ENCODE measurements at regions not wholly inside any gene's neighbourhood (a gene's known extent, or its start where the extent isn't known, plus 50 kb on each side); places are given as distances from the start of the nearest gene placed in this dataset.
"Not testable (repeated sequence)": the region's sequence is repeated elsewhere in the genome, so short reads cannot be mapped to it uniquely, and the experiment has no call there.

DNA sequence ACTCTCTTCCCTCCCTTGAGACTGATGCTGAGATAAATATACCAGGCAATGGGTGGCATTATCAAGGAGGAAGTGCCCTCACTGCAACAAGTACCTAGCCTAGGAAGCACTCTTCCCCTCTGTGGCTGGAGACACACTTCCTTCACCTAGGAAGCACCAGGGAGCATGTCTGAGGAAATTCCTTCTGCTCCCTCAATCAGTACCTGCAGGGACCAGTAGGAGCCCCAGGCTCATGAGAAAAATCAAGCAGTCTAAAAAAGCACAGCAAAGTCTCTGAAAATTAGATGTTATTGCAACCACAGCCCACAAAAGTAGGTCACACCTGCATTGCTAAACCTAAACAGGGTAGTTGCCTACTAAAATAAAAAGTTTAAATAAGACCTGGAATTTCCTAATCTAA is 78.2 kb upstream of the TRPM1 start:
- no peak for DNase-seq

DNA sequence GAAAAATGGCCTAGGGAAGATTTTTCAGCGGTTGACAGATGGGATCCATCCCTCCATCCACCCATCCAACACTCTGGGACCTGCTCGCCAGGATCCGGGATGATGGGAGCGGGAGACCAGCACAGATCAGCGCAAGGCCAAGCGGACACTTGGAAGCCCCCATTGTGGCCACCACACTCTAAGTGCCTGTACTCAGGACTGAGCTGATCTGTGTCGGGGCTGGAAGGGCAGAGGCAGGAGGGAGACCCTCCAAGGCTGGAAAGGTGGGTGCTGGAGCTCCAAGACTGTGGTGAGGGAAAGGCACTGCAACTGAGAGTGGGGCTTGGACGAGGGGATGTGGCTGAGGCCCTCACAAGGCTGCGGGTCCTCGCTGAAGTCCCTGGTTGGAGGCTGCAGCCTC is 91.8 kb upstream of the TRPM1 start:
- DNase-seq: no peak

DNA sequence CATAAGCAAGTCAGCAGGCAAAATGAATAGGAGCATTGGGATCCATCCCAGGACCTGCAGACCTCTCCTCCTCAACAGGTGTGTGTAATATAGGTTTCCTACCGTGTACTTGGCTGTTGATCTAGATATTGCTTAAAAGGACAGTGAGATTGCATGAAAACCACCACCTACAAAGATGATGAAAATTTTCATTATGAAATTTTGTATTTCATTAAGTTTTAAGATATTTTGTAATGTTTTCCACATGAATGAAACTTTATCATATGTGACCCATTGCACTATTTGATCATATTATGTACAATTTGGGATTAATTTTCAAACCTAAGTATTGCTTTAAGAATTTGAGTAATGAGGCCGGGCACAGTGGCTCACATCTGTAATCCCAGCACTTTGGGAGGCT is 94.3 kb upstream of the TRPM1 start:
- DNase-seq: no peak

DNA sequence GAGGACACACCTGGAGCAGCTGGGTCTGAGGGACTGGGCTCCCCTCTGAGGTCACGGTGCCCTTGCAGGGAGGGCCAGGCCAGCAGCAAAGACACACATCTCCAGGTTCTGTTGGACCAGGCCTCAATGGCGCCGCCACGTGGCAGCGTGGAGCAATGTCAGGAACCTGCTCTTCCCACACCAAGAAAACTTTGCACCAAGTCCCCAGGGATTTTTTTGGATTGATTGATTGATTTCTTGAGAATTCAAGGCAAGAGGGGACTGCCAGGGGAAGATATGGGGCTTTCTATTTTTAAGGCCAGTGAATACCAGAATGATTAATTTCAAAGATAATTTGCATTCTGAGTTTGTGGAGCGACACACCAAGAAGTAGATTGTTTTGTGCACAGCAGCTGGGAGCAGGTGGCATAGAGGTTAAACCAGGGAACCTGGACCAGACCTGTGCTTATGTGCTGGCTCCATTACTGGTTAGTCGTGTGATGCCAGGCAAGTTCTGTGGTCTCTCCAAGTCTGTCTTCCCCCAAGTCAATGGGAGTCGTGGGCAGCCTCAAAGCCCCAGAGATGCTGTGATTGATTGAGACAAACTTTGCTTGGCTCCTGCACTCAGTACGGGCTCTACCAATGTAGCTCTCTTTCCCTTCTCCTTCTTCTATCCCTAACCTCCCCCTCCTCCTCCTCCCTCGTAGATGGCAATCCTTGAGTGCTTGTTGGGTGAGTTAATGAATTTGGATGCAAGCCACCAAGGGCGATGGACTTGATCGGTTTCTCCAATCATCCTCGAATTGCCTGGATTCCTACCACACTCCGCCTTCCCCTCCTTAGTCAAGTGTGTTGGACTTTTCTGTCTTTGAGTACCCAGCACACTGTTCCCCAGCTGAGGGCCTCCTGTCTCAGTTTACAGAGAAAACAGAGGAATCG is 96.2 kb upstream of the TRPM1 start:
- DNase-seq: no peak

DNA sequence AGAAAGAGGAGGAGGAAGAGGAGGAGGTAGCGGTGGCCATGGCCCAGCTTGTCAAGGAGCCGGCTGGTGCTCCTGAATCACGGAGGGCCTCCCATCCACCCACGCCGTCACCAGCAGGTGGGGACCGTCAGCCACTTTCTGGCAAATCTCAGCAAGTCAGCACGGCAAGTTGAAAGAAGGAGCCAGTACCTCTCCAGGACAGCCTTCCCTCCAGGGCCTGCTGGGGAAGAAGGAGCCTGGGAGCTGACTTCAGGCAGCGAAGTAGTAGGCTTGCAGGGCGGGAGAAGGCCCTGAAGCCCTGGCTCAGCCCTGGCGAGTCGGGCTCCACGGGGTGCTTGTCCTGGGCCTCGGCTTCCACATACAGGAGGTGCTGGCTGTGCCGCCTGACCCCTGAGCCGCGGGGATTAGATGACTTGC is 99.2 kb upstream of the TRPM1 start:
- DNase-seq: no peak

DNA sequence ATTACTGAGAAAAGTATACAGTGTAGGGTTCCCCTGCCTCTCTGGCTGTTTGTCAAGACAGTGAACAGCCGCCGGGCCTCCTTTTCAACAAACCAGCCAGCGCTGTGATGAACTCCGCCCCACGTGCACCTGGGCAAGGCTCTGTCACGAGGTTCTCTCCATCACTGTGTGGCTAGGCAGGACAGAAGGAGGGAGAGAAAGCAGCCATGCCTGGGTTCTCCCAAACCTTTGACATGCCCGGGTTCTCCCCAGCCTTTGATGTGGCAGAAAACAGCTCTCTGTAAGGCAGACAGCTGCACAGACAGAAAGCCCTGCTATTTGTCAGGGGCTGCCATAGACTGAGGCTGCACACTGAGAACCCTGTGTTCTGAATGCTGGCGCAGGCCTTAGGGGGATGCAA is 101.4 kb upstream of the TRPM1 start:
- no peak for DNase-seq

DNA sequence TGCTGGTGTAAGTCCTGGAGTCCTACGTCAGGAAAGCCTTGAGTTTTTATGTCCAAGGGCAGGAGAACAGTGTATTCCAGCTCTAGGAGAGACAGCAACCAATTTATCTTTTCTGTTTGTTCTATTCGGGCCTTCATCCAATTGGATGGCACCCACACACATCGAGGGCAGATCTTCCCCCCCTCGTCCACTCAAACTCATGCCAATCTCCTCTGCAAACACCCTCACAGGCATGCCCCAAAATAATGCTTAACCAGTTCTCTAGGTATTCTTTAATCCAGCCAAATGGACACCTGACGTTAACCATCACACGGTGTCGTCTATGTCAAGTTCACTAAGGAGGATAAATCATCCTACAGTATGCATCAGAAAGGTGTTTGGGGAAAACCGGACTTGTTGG is 102.5 kb upstream of the TRPM1 start:
- no peak for DNase-seq

DNA sequence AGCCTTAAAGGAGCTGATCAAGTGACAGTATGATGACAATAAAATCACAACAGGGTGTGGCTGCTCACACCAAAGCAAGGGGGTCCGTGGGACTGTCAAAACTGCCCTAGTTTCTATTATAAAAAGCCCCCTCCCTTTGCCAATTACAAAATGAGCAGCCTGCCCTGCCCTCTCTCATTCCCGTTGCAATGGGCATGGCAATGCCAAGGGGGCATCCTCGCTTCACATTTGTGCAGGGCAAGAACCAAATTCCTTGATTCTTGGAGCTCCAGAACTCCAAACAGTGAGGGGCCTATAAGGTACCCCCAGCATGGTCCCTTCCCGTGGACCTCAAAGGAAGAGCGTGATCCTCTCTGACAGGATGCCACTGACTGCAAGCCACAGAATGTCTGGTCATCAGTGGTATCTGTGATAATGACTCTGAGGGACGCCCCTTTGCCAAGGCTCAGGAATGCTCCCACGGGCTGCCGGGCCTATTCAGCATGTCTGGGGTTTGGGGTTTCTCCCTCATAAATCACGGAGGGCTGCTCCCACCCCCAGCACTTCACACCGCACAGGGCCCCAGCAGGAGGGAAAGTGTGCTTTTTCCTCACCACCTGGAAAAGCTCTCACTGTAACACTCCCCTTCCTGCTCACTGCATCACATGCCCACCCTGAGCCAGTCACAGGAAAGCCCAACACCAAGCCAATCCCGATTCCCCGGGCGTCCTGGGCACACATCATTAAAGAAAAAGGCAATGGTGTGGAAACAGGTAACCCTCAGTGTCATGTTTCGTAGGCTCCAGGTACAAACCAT is 105.1 kb upstream of the TRPM1 start:
- no peak for DNase-seq

DNA sequence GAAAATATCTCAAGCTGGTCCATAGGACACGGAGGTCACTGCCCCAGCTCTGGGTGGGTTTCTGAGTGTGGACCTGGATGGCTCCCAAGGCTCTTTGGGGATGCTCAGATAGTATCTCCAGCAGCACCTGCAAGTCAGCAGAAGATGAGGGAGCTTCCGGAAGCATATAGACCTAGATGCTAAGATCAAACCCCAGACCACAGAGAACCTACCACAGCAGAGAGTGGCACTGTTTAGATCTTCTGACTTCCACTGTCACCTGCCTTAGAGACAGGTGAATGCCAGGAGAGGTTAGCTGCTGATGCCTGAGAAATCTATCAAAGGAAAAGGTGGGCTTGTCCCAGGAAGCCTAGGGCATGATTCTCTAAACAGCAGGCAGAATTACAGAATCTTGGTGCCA is 105.7 kb upstream of the TRPM1 start:
- DNase-seq: no peak

DNA sequence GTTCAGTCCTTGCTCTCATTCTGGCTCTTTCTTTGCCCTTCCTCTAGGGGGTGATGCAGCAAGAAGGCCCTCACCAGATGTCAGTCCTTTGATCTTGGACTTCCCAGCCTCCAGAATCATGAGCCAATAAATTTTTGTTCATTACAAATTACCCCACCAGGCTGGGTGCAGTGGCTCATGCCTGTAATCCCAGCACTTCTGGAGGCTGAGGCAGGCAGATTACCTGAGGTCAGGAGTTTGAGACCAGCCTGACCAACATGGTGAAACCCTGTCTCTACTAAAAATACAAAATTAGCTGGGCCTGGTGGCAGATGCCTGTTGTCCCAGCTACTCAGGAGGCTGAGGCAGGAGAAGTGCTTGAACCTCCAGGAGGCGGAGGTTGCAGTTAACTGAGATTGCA is 106.3 kb upstream of the TRPM1 start:
- DNase-seq: not testable (repeated sequence)

DNA sequence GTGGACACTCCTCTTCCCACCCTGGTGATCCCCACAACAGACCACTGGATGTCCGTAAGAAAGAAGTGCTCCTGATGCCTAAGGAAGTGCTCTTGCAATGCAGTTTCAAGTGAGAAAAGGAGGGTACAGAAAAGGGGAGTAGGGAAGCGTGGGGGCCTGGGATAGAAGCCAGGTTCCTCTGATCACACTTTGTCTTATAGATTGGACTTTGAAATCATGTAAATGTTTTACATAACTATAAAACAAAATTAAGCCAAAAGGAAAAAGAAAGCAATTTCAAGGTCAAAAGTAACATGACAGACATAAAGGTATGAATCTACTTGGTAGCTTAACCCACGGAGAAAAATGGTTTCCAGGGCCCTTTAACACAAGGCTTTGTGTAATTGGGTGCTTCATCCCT is 107.3 kb upstream of the TRPM1 start:
- DNase-seq: no peak

DNA sequence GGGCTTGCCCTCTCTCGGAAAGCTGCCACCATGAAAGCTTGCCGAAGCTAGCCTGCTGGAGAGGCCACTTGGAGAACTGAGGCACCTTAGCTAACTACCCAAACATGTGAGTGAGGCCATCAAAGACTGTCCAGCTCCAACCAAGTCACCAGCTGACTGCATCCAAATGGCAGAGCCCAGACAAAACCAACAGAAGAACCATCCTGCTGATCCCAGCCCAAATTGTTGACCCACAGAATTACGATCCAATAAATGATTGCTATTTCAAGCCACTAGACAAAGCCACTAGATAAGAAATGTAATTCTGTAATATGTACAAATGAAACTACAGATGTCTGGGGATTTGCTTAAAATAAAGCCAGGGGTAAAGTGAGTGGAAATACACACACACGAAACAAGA is 109.8 kb upstream of the TRPM1 start:
- no peak for DNase-seq

DNA sequence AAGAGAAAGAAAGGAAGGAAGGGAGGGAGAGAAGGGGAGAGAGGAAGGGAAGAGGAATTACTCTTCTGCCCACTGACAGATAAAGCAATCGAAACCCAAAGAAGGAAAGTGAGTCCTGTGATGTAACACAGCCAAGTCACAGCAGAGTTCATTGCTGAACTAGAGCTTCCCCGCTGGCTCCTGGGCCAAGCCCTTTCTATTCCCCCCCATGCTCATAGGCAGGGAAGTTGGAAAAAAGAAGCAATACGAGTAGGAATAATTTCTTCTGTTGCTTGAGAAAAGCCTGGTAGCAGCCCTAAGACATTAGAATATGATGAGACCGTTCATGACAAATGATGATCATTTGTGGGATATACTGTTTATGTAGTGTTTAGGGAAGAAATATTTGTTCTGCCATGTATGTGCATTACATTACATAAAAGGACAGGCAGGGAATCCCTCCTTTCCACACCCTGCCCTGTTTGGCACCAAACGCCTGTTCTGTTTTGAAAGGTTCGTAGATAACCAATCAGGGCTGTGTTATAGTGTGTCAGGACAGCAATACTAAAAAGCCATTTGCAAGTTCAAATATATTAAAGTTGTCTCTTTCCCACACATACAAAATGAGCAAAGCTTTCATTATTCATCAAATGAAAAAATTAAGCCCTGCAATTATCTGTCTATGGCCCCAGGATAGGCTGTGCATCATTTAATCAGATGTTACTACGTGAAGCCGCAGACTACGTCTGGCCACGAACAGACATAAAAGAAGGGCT is 111.0 kb upstream of the TRPM1 start:
- no peak for DNase-seq

DNA sequence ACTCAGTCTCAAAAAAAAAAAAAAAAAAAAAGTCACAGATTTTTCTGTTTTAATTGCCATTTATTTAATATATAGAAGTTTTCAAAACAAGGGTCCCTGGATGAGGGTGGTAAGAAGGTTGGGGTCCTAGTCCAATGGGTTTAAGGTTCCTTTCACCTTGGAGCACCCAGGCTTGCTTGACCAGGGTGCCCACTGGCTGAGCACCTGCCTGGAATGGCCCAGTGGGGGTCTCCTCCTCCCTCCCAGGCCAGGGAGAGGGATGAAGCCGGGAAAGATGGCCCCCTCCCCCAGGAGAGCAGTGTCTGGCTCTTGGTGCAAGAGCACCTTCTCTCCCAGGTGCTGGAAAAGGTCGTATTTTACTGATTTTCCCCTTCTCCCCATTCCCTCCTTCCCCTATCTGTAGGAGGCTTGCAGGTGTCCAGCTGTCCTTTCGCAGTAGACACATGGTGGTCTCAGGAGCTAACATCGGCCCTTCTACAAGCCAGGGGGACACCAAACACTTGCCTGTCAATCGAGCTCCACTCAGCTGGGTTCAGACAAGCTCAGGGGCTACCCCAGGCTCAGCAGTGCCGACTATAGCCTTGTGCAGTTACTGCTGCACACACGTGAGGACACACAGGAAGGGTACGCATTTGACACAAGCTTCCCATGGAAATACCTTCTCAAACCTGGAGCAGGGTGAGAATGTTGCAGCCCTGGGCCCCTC is 112.3 kb upstream of the KLF13 start:
- DNase-seq: no peak

DNA sequence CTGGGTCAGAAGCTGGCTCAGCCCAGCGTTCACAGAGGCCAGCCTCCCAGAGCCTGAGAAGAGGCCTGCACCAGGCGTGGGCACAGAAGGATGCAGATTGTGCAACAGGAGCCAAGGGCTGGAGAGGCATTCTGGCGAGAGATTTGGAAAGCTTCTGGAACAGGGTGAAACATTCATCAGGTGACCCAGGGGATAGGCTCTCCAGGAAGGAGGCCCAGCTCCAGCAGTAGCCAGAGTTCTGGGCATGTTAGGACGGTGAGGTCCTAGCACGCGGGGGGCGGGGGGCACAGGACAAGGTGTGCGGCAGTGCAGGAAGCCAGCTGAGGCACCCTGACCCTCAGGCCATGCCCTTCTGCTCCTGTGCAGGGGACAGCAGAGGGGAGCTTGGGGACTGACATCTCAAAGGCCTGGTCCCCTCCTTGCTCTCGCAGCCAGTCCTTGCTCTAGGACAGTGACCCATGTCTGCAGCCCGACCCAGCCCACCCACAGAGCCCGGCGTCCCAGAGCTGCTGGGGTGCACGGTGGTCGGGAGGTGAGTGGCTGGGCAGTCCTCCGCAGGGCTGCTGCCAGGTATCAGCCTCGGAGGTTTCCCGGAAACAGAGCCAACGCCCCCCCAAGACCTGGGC is 111.7 kb upstream of the KLF13 start:
- DNase-seq: no peak

DNA sequence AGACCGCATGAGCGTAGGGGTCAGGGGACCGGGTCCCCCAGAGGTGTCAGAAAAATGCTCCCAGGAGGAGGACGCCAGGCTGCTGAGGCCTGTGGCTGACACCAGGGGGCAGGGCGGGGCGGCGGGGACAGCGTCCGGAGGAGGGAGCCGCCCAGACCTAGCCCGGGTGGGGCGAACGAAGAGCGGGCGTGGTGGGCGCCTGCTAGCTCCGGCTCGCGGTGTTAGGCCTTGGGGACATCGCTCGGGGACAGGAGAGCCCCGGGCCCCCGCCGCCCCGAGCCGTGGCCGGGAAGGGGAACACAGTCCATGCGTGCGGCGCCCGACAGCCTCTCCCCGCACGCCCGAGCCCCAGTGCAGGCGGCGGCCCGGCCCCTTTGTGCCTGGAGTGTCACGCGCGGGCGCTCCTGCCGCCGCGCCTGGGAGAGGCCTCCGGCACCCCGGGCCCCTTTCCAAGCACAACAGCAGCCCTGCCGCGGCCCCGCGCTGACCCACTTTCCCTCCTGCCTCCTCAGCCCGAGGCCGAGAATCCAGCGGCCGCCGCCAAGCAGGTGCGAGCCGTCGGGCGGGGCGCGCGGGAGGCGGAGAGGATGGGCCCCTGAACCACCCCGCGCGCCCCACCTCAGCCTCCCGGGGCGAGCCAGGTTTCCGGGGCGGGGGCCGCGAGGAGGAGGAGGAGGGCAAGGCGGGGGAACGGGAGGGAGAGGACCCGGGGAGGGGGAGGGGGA is 111.0 kb upstream of the KLF13 start:
- DNase-seq: no peak

DNA sequence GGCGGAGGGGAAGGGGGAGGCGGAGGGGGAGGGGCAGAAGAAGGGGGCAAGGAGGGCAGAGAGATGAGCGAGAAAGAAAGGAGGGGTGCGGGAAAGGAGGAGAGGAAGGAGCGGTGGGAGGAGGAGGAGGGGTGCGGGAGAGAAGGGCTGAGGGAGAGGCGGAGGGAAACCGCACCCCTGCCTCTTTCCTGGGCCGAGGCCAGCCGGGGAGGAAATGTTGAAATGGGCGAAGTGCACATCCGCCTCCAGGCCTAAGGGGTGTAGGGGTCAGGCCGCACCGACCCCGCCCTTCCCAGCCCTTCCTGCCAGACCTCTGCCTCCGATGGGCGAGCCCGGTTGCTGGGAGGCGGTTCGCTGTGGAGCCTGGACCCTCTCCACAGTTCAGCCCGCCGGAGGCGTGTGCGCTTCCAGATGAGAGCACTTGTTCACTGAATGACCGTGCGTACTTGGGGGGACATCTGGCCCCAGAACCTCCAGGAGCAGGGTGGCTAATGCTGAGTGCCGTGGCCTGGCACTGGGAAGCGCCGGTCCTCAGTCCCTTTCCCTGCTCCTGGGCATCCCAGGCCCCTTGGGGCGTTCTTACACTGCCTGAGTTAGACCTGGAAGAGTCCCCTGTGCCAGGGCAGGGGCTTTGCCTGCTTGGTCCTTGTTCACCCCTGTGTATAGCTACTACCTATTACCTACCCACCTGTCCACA is 110.3 kb upstream of the KLF13 start:
- DNase-seq: no peak

DNA sequence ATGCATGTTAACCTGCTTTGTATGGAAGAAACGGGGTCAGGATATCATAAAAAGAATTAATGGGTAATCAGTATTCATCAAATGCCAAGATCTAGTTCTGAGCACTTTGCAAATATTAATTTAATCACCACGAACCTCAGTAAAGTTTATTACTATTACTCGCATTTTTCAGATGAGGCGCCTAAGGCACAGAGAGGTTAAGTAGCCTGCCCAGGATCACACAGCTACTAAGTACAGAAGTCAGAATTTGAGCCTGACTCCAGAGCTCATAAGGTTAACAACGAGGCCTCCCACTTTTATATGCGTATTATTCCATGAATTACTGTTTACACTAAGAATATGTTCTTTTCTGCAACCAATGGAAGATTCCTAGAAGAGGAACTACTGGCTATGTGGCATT is 109.6 kb upstream of the KLF13 start:
- no peak for DNase-seq

DNA sequence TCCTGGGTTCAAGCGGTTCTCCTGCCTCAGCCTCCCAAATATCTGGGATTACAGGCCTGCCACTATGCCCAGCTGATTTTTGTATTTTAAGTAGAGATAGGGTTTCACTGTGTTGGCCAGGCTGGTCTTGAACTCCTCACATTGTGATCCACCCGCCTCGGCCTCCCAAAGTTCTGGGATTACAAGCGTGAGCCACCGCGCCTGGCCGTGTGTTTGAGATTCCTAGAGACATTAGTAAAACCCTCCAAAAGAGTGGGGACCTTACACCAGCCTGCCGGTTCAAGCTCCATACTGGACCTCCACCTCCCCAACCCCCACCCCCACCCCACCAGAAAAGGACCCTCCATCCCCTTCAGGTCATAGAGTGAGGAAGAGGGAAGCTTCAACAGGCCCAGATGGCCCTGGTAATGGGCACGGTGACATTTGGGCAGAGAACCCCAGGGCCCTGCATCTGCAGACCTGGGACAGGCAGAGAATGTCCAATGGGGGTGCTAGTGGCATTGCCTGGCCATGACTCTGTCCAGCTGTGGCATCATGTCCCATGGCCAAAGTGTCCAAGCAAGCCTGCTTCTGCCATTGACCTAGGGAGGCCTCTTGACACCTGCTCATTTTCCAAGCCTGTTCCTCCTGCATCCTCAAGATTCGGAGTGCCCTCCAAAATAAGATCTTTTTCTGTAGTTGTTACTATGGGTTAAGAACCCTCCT is 108.9 kb upstream of the KLF13 start:
- no peak for DNase-seq

DNA sequence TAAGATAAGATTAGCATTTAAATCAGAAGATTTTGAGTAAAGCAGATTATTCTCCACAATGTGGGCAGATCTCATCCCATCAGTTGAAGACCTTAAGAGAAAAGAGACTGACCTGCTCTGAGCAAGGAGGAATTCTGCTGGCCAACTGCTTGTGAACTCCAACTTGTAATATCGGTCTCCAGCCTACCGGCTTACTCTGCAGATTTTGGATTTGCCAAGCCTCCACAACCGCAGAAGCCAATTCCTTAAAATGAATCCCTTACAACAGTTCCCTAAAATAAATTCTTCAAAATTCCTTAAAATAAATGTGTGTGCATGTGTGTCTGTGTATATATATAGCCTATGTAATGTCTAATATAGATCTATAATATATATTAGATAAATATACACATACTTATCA is 107.4 kb upstream of the KLF13 start:
- no peak for DNase-seq
